ENCODE measurements at regions not wholly inside any gene's neighbourhood (a gene's known extent, or its start where the extent isn't known, plus 50 kb on each side); places are given as distances from the start of the nearest gene placed in this dataset.

- TF ChIP-seq CTCF (IDR thresholded peaks at IDR 0.05) = no peak
- TF ChIP-seq POLR2A (IDR thresholded peaks at IDR 0.05) = no peak
Observed at GRCh38 chr6:86859513-86859912, 77.8 kb upstream of the HTR1E start.
